ENCODE measurements at regions not wholly inside any gene's neighbourhood (a gene's known extent, or its start where the extent isn't known, plus 50 kb on each side); places are given as distances from the start of the nearest gene placed in this dataset.

- ChIA-PET POLR2A (no interaction called here), CTCF (no interaction called here)
- Mint-ChIP-seq H3K27ac (no peak overlapping the region), H3K9me3 (peaks cover 0 to 8% (median 0%) of the 10 kb centered on the region in 11 donors), H3K4me1 (no peaks in the 10 kb centered on the region), H3K36me3 (no peaks in the 10 kb centered on the region), H3K4me3 (no peak overlapping the region), H3K27me3 (no peaks in the 10 kb centered on the region)
- no peak for ATAC-seq
- H3K27me3 ChIP-seq (ENCODE audit: control insufficient read depth in 2 of 2, insufficient read depth in 2 of 2, low read length in 2 of 2) = no peaks in the 10 kb centered on the region
- H3K27ac ChIP-seq (ENCODE audit: low read depth, low read length) = no peak overlapping the region
- intact Hi-C loops (cut with micrococcal nuclease) = no loop called here
- no peaks in the 10 kb centered on the region for H3K4me1 ChIP-seq (ENCODE audit: control insufficient read depth in 2 of 2, insufficient read depth in 2 of 2, low read length in 2 of 2)
- DNase-seq = no peak
- H3K9me3 ChIP-seq (ENCODE audit: control insufficient read depth in 2 of 3, low read length in 3 of 3) = no peaks in the 10 kb centered on the region
- H3K36me3 ChIP-seq (ENCODE audit: control insufficient read depth in 2 of 3, insufficient read depth in 3 of 3, low read length in 3 of 3) = no peaks in the 10 kb centered on the region
- no peak overlapping the region for H3K4me3 ChIP-seq (ENCODE audit: low read length)
Observed at GRCh38 chr4:137960371-137961050, 281.6 kb downstream of the SLC7A11 start.

DNA sequence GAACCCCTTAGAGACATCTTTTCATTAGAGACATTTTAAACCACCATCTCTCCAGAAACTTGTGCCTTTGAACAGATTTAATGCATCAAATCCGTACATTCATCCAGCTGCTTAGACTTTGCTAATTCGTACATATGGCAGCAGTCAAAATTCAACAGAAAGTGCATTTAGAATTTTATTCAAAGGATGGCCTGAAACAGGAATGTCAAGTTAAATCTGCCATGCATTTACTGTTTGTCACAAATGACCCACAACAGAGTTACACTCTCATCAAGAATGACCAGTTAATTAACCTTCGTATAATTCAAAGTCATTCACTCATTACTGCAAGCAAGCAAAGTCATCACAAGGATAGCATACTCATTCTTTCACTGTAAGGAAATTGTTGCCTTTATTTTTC lies 284.3 kb downstream of the SLC7A11 start:
- H3K27ac ChIP-seq (ENCODE audit: low read depth, low read length) = no peak overlapping the region
- no peaks in the 10 kb centered on the region for H3K4me1 ChIP-seq (ENCODE audit: control insufficient read depth in 2 of 2, insufficient read depth in 2 of 2, low read length in 2 of 2)
- H3K36me3 ChIP-seq (ENCODE audit: control insufficient read depth in 2 of 3, insufficient read depth in 3 of 3, low read length in 3 of 3) = no peaks in the 10 kb centered on the region
- intact Hi-C loops (cut with micrococcal nuclease) = no loop called here
- H3K27me3 ChIP-seq (ENCODE audit: control insufficient read depth in 2 of 2, insufficient read depth in 2 of 2, low read length in 2 of 2) = no peaks in the 10 kb centered on the region
- ATAC-seq = no peak
- DNase-seq = no peak
- POLR2A ChIA-PET = no interaction called here
- H3K4me3 ChIP-seq (ENCODE audit: low read length) = no peak overlapping the region
- Mint-ChIP-seq H3K27ac (no peak overlapping the region), H3K27me3 (no peaks in the 10 kb centered on the region), H3K36me3 (no peaks in the 10 kb centered on the region), H3K4me1 (no peaks in the 10 kb centered on the region), H3K9me3 (peaks cover 0 to 14% (median 0%) of the 10 kb centered on the region in 11 donors), H3K4me3 (no peak overlapping the region)
- no peaks in the 10 kb centered on the region for H3K9me3 ChIP-seq (ENCODE audit: control insufficient read depth in 2 of 3, low read length in 3 of 3)
- CTCF ChIA-PET = no interaction called here

DNA sequence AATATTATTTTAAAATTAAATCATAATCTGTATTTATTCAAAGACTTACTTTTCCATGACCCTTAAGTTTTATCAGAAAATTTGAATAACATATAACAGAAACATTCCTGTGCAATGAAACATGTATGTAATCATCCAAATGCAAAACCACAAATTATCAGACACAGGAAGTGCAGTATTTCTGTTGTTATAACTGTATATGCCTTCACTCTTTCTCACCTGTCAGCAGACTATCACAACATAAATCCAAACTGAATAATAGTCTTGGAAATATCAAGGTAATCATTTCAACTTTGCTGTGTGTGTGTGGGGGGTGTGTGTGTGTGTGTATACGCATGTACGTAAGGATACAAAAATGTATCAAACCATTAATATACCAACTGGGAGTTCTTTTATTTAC lies 285.9 kb downstream of the SLC7A11 start:
- H3K4me3 Mint-ChIP-seq = no peak overlapping the region
- no peak overlapping the region for H3K27ac Mint-ChIP-seq
- Histone ChIP-seq H3K9me3 (ENCODE audit: control insufficient read depth in 2 of 3, low read length in 3 of 3) (no peaks in the 10 kb centered on the region), H3K4me3 (ENCODE audit: low read length) (no peak overlapping the region), H3K27ac (ENCODE audit: low read depth, low read length) (no peak overlapping the region), H3K27me3 (ENCODE audit: control insufficient read depth in 2 of 2, insufficient read depth in 2 of 2, low read length in 2 of 2) (no peaks in the 10 kb centered on the region), H3K4me1 (ENCODE audit: control insufficient read depth in 2 of 2, insufficient read depth in 2 of 2, low read length in 2 of 2) (no peaks in the 10 kb centered on the region), H3K36me3 (ENCODE audit: control insufficient read depth in 2 of 3, insufficient read depth in 3 of 3, low read length in 3 of 3) (no peaks in the 10 kb centered on the region)
- ChIA-PET POLR2A (no interaction called here), CTCF (no interaction called here)
- H3K36me3 Mint-ChIP-seq = no peaks in the 10 kb centered on the region
- H3K4me1 Mint-ChIP-seq = no peaks in the 10 kb centered on the region
- H3K27me3 Mint-ChIP-seq = no peaks in the 10 kb centered on the region
- DNase-seq (no peak), ATAC-seq (no peak)
- intact Hi-C loops (cut with micrococcal nuclease) = no loop called here
- peaks cover 0 to 14% (median 0%) of the 10 kb centered on the region in 11 donors for H3K9me3 Mint-ChIP-seq

- ChIA-PET CTCF (no interaction called here), POLR2A (no interaction called here)
- Histone ChIP-seq H3K4me1 (ENCODE audit: control insufficient read depth in 2 of 2, insufficient read depth in 2 of 2, low read length in 2 of 2) (no peaks in the 10 kb centered on the region), H3K4me3 (ENCODE audit: low read length) (no peak overlapping the region), H3K9me3 (ENCODE audit: control insufficient read depth in 2 of 3, low read length in 3 of 3) (no peaks in the 10 kb centered on the region), H3K27ac (ENCODE audit: low read depth, low read length) (no peak overlapping the region), H3K27me3 (ENCODE audit: control insufficient read depth in 2 of 2, insufficient read depth in 2 of 2, low read length in 2 of 2) (no peaks in the 10 kb centered on the region), H3K36me3 (ENCODE audit: control insufficient read depth in 2 of 3, insufficient read depth in 3 of 3, low read length in 3 of 3) (no peaks in the 10 kb centered on the region)
- no peaks in the 10 kb centered on the region for H3K27me3 Mint-ChIP-seq
- H3K4me3 Mint-ChIP-seq = no peak overlapping the region
- no peak overlapping the region for H3K27ac Mint-ChIP-seq
- DNase-seq (no peak), ATAC-seq (no peak)
- peaks cover 0 to 14% (median 0%) of the 10 kb centered on the region in 11 donors for H3K9me3 Mint-ChIP-seq
- H3K4me1 Mint-ChIP-seq = no peaks in the 10 kb centered on the region
- intact Hi-C loops (cut with micrococcal nuclease) = no loop called here
- H3K36me3 Mint-ChIP-seq = no peaks in the 10 kb centered on the region
Observed at GRCh38 chr4:137955595-137955994, 286.6 kb downstream of the SLC7A11 start.

GRCh38 chr4:137952116-137952515 lies 290.0 kb downstream of the SLC7A11 start:
- Histone ChIP-seq H3K27ac (ENCODE audit: low read depth, low read length) (no peak overlapping the region), H3K4me3 (ENCODE audit: low read length) (no peak overlapping the region), H3K9me3 (ENCODE audit: control insufficient read depth in 2 of 3, low read length in 3 of 3) (no peaks in the 10 kb centered on the region), H3K4me1 (ENCODE audit: control insufficient read depth in 2 of 2, insufficient read depth in 2 of 2, low read length in 2 of 2) (no peaks in the 10 kb centered on the region), H3K36me3 (ENCODE audit: control insufficient read depth in 2 of 3, insufficient read depth in 3 of 3, low read length in 3 of 3) (no peaks in the 10 kb centered on the region), H3K27me3 (ENCODE audit: control insufficient read depth in 2 of 2, insufficient read depth in 2 of 2, low read length in 2 of 2) (no peaks in the 10 kb centered on the region)
- ChIA-PET POLR2A (no interaction called here), CTCF (no interaction called here)
- Mint-ChIP-seq H3K27ac (no peak overlapping the region), H3K9me3 (peaks cover 0 to 9% (median 0%) of the 10 kb centered on the region in 11 donors), H3K27me3 (no peaks in the 10 kb centered on the region), H3K36me3 (no peaks in the 10 kb centered on the region), H3K4me1 (no peaks in the 10 kb centered on the region), H3K4me3 (no peak overlapping the region)
- no peak for DNase-seq
- ATAC-seq = no peak
- intact Hi-C loops (cut with micrococcal nuclease) = no loop called here

DNA sequence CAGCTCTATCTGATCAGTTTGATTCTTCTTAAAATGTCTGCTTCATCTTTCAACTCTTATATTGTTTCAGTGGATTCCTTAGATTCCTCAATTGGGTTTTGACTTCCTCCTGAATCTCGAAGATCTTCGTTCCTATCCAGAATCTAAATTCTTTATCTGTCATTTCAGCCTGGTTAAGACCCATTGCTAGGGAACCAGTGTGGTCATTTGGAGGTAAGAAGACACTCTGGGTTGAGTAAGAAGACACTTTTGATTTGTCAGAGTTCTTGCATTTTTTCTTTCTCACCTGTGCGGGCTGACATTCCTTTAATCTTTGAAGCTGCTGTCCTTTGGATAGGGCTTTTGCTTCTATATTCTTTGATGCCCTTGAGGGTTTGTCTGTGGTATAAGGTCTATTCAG lies 291.9 kb downstream of the SLC7A11 start:
- Mint-ChIP-seq H3K9me3 (peaks cover 0 to 9% (median 0%) of the 10 kb centered on the region in 11 donors), H3K27ac (no peak overlapping the region), H3K4me1 (no peaks in the 10 kb centered on the region), H3K36me3 (no peaks in the 10 kb centered on the region), H3K27me3 (no peaks in the 10 kb centered on the region), H3K4me3 (no peak overlapping the region)
- no peak for DNase-seq
- Histone ChIP-seq H3K36me3 (ENCODE audit: control insufficient read depth in 2 of 3, insufficient read depth in 3 of 3, low read length in 3 of 3) (no peaks in the 10 kb centered on the region), H3K27ac (ENCODE audit: low read depth, low read length) (no peak overlapping the region), H3K4me3 (ENCODE audit: low read length) (no peak overlapping the region), H3K27me3 (ENCODE audit: control insufficient read depth in 2 of 2, insufficient read depth in 2 of 2, low read length in 2 of 2) (no peaks in the 10 kb centered on the region), H3K4me1 (ENCODE audit: control insufficient read depth in 2 of 2, insufficient read depth in 2 of 2, low read length in 2 of 2) (no peaks in the 10 kb centered on the region), H3K9me3 (ENCODE audit: control insufficient read depth in 2 of 3, low read length in 3 of 3) (no peaks in the 10 kb centered on the region)
- POLR2A ChIA-PET = no interaction called here
- intact Hi-C loops (cut with micrococcal nuclease) = no loop called here
- CTCF ChIA-PET = no interaction called here
- no peak for ATAC-seq

- CTCF ChIA-PET = no interaction called here
- intact Hi-C loops (cut with micrococcal nuclease) = no loop called here
- H3K4me1 Mint-ChIP-seq = no peaks in the 10 kb centered on the region
Observed at GRCh38 chr4:137949746-137950145, 292.4 kb downstream of the SLC7A11 start.

More at GRCh38 chr4:137949746-137950145, 292.4 kb downstream of the SLC7A11 start:
- Histone ChIP-seq H3K27me3 (ENCODE audit: control insufficient read depth in 2 of 2, insufficient read depth in 2 of 2, low read length in 2 of 2) (no peaks in the 10 kb centered on the region), H3K36me3 (ENCODE audit: control insufficient read depth in 2 of 3, insufficient read depth in 3 of 3, low read length in 3 of 3) (no peaks in the 10 kb centered on the region), H3K9me3 (ENCODE audit: control insufficient read depth in 2 of 3, low read length in 3 of 3) (no peaks in the 10 kb centered on the region), H3K4me3 (ENCODE audit: low read length) (no peak overlapping the region), H3K4me1 (ENCODE audit: control insufficient read depth in 2 of 2, insufficient read depth in 2 of 2, low read length in 2 of 2) (no peaks in the 10 kb centered on the region), H3K27ac (ENCODE audit: low read depth, low read length) (no peak overlapping the region)
- Mint-ChIP-seq H3K4me3 (no peak overlapping the region), H3K36me3 (no peaks in the 10 kb centered on the region), H3K27ac (no peak overlapping the region), H3K9me3 (peaks cover 0 to 9% (median 0%) of the 10 kb centered on the region in 11 donors), H3K27me3 (no peaks in the 10 kb centered on the region)
- POLR2A ChIA-PET = no interaction called here
- no peak for DNase-seq
- ATAC-seq = no peak
